SH-SY5Y (cell line): ENCODE measurements at regions not wholly inside any gene's neighbourhood (a gene's known extent, or its start where the extent isn't known, plus 50 kb on each side); places are given as distances from the start of the nearest gene placed in this dataset.

ENCODE experiments used
- GATA2 ChIP-seq: IDR thresholded peaks from 2 replicates; pipeline ENCODE4 v1.6.1; 2011; ENCODE audit warnings: mild to moderate bottlenecking, low read depth, low read length
- GATA3 ChIP-seq: IDR thresholded peaks from 2 replicates; pipeline ENCODE4 v1.6.1; 2011; ENCODE audit warnings: low read depth, mild to moderate bottlenecking, low read length, moderate library complexity

DNA sequence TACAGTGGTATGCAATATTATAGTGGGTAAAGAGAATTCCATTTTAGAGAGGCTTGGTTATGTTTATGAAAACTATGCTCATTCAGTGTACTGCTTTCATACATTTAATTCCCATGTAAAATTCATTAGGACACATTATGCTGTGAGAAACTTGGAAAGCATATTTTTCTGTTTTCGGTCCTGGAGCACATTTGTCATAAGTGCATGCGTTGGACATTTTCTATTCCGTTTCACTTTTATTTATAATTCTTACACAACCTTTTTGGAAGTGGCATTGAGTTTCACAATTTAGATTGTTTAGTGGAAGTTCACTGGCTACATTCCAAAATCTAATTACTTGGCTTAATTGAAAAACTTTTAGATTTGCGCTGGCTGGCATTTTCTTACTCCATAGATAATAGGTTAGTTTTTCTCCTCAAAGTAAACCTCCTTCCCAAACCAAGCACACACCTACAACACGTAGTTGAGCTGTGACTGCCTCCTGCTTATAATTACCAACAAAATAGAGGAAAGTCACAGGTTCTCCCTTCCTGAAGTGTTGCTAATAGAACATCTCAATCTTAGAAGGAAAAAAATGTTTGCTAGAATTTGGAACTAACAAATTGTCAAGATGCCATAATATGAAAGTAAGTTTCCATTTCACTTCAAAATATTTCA is 938.5 kb downstream of the TRHDE start:
- TF ChIP-seq GATA2 (no peak), GATA3 (no peak)
